GM12892 (cell line): ENCODE measurements at regions not wholly inside any gene's neighbourhood (a gene's known extent, or its start where the extent isn't known, plus 50 kb on each side); places are given as distances from the start of the nearest gene placed in this dataset.

Source experiments
- DNase-seq: peaks from one replicate; pipeline ENCODE4 v3.0.0; 2011; ENCODE audit not compliant: insufficient read length
- FAIRE-seq: peaks from 2 replicates; lab custom pipeline; 2011; peaks lifted over from hg19 to GRCh38; lab: Jason Lieb, UNC
- POLR2A ChIP-seq: IDR thresholded peaks from 2 replicates; pipeline ENCODE4 v1.6.1; 2011; ENCODE audit warnings: low read depth, low read length, control low read depth
- POLR2AphosphoS5 ChIP-seq: IDR thresholded peaks from 2 replicates; pipeline ENCODE4 v1.6.1; 2011; ENCODE audit warnings: low read depth, low read length, control low read depth
- TAF1 ChIP-seq: IDR thresholded peaks from 2 replicates; pipeline ENCODE4 v1.6.1; 2011; ENCODE audit warnings: low read depth, mild to moderate bottlenecking, control low read depth, low read length, borderline replicate concordance

DNA sequence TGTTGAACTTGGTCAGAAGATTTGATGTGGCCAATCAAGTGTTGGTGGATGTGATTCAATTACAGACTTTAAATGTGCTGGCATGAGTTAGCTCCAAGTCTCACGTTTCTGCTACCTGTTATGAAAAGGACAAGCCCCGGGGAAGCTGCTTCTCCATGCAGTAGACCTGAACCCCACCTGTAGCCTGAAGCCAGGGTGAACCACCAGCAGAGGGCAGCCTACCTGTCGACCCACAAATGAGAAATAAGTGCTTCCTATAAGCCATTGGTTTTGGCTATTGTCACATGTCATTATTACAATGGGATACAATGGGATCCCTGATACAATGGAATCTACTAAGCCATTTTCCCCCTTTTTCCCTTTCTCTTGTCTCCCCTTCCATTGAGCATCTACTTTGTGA, 230.2 kb downstream of the PRDM2 start:
- FAIRE-seq = peak; percentile 76
- DNase-seq = no peak
- no peak for TF ChIP-seq POLR2A

DNA sequence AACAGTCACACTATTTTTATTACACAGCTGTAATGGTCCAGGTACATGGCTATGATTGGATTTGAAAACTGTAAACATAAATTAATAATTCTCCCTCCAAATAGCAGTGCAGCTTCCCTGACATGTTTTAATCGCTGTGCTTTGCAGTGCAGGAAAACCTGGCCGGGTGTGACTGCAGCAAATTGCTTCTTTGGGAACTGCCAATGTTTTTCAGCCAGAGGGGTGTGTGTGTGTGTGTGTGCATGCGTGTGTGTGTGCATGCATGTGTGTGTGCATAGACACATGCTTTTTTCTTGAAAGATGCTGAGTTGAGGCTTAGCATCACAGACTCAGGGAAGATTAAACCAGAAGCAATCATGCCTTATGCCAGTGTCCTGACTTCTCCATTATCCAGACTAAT, 231.2 kb downstream of the PRDM2 start:
- DNase-seq = no peak
- no peak for FAIRE-seq
- TF ChIP-seq POLR2A (no peak), POLR2AphosphoS5 (no peak), TAF1 (no peak)

DNA sequence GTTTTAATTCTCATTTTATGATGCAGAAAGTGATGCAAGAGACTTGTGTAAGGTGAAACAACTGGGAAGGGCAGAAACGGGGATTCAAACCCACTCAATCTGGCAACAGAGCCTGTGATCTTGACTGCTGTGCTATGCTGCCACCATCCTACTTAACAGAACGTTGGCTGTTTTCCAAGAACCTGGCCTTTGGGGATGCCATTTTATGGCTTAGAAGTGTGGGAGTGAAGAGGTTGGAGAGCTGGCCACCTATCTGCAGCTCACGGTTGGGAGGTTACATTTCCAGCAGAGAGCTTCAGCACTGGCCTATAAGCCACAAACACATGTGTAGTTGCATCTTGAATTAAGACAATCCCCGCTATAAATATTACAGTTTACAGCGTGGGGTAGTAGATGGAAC, 235.3 kb downstream of the PRDM2 start:
- FAIRE-seq (no peak), DNase-seq (no peak)
- TF ChIP-seq POLR2AphosphoS5 (no peak), POLR2A (no peak), TAF1 (no peak)

DNA sequence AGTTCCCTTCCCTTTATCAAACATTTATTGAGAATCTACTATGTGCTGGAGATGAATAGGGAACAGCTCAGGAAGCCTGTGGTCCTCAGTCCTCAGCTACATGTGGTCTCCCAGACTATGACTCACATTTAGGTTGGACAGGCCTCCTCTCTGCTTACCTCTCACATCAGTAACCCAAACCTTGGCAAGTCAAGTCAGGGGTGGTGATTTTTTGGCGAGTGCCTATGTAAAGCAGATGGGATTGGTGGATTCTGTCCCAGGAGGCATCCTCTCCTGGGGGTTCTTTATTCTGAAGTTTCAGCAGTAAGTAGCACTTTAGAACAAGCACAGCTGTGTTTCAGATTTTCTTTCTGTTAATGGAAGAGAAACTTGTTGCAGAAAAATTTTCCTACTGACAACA, 241.3 kb downstream of the PRDM2 start:
- FAIRE-seq = no peak
- no peak for TF ChIP-seq POLR2A
- DNase-seq = no peak

DNA sequence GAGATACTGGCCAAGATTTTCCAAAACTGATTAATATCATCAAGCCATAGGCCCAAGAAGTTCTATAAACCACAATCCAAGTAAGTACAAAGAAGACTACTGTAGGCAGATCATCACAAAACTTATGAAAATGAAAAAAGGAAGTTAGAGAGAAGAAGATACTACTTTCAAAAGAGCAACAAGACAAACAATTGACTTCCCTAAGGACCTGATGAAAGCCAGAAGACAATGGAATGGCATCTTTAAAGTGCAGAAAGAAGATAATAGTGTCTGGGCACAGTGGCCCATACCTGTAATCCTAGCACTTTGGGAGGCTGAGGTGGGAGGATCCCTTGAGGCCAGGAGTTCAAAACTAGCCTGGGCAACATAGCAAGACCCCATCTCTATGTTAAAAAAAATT, 243.1 kb downstream of the PRDM2 start:
- TF ChIP-seq POLR2A (no peak), TAF1 (no peak), POLR2AphosphoS5 (no peak)
- DNase-seq (no peak), FAIRE-seq (no peak)

DNA sequence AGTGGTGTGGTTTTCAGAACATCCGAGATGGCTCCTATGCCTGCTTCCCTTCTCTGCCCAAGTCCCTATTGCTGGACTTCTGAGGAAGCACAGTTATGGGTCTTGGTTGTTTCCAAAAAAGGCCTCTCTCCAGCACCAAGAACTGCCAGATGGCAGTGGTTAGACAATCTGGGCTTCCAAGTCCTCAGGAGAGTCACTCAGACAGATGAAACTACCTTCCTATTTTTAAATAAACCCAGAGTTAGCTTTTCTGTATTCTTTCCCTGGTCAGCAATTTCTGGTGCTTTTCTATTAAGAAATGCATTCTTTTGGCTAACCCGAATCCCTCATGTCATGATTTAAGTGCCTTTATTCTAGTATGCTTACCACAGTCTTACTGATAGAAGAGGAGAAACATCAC, 245.9 kb downstream of the PRDM2 start:
- FAIRE-seq (no peak), DNase-seq (no peak)
- TF ChIP-seq POLR2A (no peak), TAF1 (no peak), POLR2AphosphoS5 (no peak)

DNA sequence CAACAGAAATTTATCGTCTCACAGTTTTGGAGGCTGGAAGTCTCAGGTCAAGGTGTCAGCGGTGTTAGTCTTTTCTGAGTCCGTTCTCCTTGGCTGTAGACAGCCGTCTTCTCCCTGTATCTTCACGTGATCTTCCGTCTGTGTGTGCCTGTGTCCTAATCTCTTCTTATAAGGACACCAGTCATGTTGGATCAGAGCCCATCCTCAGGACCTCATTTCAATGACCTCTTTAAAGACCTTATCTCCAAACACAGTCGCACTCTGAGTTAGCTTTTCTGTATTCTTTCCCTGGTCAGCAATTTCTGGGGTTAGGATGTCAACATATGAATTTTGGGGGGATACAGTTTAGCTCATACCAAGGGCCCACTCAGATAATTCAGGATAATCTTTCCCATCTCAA, 247.7 kb downstream of the PRDM2 start:
- FAIRE-seq (no peak), DNase-seq (no peak)
- TF ChIP-seq POLR2A = no peak
- no peak for TF ChIP-seq TAF1
- TF ChIP-seq POLR2AphosphoS5 = no peak

DNA sequence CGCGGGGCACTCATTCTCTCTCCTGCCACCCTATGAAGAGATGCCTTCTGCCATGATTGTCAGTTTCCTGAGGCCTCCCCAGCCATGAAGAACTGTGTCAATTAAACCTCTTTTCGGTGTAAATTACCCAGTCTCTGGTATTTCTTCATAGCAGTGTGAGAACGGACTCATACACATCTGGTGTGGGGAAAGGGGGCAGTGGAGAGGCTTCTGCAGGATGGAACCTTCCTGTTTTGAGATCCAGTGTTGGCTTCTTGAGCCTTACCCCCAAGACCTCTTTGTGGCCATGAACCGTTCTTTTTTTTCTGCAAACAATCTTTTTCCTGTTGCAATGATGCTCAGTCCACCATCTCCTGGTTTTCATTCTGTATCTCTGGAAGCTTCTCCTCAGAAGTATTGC, 248.4 kb downstream of the PRDM2 start:
- TF ChIP-seq POLR2A (no peak), POLR2AphosphoS5 (no peak), TAF1 (no peak)
- DNase-seq (no peak), FAIRE-seq (no peak)

DNA sequence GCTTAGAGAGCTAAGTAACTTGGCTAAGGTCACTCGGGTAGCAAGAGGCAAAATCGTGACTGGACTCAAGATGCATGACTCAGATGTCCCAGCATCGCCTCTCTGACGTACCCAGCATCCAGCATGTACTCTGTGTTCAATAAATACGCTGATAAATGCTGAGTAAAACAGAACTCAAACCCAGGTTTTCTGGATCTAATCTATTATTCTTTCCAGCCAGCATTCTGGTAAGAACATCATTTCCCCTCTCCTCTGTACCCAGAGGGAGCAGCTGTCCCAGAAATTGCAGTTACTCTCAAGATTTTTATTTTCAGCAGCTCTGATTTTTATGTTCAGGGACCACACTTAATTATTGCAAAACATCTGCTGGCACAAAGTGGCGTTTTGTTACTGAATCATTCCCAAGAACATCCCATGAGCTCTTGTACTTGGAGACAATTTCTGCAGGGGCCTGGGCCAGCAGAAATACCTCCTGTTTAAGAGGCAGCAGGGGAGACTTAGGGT, 249.0 kb downstream of the PRDM2 start:
- no peak for DNase-seq
- FAIRE-seq = no peak
- TF ChIP-seq POLR2A (no peak), TAF1 (no peak), POLR2AphosphoS5 (no peak)

DNA sequence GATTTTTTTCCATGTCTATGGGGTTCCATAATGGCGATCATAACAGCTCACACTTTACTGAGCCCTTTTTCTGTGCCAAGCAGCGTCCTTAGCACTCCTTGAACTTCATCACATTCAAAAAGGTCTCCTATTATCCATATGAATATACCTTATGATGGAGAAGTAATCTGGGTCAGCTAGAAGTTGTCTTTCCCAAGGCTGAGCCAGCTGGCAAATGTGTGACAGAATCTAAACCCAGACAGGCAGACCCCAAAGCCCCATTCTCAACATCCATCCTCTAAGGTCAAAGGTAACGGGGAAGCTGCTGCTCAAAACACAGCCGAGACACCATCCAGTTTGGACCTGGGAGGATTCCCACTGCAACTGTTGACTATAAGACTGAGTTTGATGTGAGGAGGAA, 249.6 kb downstream of the PRDM2 start:
- no peak for FAIRE-seq
- no peak for DNase-seq
- TF ChIP-seq TAF1 (no peak), POLR2A (no peak), POLR2AphosphoS5 (no peak)

DNA sequence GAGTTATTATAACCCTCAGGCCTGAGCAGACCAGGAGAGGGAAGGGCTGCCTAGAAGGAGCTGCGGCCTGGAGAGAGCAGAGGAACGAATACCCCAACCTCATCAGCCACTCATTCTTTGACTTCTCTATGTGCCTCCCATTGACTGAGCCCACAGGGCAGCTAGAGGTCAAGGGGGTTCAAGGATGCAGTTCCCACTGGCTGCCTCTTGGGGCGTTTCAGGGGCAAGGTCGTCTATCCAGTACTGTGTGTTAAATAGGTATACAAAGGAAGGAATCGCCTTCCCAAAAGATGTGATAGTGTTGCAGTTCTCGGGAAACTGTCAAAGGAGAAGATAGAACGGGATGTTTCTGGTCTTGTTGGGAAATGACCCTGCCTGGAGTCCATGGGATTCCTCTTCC, 250.6 kb downstream of the PRDM2 start:
- no peak for FAIRE-seq
- TF ChIP-seq POLR2A (no peak), POLR2AphosphoS5 (no peak), TAF1 (no peak)

DNA sequence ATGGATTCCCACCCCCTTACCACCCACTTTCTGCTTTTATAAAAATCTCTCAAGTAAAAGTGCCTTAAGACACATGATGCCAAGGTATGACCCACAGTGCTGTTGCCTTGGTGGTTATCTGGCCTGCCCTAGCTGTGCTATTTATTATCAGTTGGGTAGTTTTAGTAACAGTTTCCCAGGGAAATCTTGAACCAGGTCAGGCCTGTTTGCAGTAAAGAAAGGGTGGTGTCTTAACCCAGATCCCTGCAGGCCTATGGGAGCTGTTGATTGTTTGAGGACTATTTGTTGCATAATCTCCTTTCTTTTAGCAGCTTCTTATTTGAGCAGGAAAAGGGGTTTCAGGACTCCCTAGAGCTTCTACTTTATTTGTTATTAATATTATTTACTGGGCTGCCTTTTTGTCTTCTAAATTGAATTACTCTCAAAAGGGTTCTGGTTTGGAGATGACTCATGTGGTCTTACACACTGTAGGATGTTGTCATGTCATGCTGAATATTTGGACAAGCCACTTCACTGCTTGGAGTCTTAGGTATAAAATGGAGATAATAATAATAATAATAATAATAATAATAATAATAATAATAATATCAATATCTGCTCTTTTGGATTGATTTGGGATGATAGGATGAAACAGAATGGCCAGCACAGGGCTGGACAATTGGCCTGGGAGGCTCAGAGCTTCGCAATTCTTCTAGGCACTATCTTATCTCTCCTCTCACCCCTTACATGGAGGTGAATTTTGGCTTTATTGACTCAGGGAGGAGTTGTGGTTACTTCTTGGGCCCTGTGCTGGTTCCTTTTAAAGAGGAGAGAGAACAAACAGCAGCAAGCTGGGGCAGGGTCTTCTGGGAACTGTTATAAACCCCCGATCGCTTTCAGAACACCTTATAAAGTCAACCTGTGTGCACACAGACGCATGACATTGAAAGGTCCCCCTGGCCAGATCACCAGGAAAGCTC, 252.1 kb downstream of the PRDM2 start:
- FAIRE-seq = no peak
- no peak for DNase-seq
- no peak for TF ChIP-seq POLR2AphosphoS5
- no peak for TF ChIP-seq POLR2A
- TF ChIP-seq TAF1 = no peak

More for the DNA sequence above, 250.6 kb downstream of the PRDM2 start:
- DNase-seq = peak; percentile 15
